Gastrocnemius medialis (tissue), 4 donors: ENCODE measurements at regions not wholly inside any gene's neighbourhood (a gene's known extent, or its start where the extent isn't known, plus 50 kb on each side); places are given as distances from the start of the nearest gene placed in this dataset.

Experiments used
- ATAC-seq, 2 donors: fragments of 150-250 bp; one replicate each; pipeline ENCODE4 v1.9.1; 2016
- DNase-seq, 2 donors: peaks; one replicate each; pipeline ENCODE4 v3.0.0-alpha.2; 2019
- H3K27ac ChIP-seq, 4 donors: fragments of 200-600 bp; sonication (generic); 1 replicate in 1 of 4; 2 replicates in 3 of 4; pipeline ENCODE4 v1.5.1; 2016 to 2018; ENCODE audit warnings: mild to moderate bottlenecking in 2 of 4, moderate library complexity in 1 of 4
- H3K27me3 ChIP-seq, 3 donors: fragments of 200-600 bp; sonication (generic) in 2 of 3; 1 replicate in 1 of 3; 2 replicates in 2 of 3; pipeline versions ENCODE4 v1.5.1 to v1.6.0; 2016 to 2019; ENCODE audit warnings: mild to moderate bottlenecking in 1 of 3, moderate library complexity in 1 of 3
- H3K36me3 ChIP-seq, 2 donors: fragments of 200-600 bp; sonication (generic) in 1 of 2; one replicate each; pipeline ENCODE4 v1.5.1; 2017 to 2018
- H3K4me1 ChIP-seq, 2 donors: fragments of 200-600 bp; sonication (generic) in 1 of 2; one replicate each; pipeline ENCODE4 v1.5.1; 2016 to 2017; ENCODE audit warnings: mild to moderate bottlenecking in 2 of 2
- H3K4me3 ChIP-seq, 4 donors: fragments of 200-600 bp; sonication (generic) in 3 of 4; 1 replicate in 1 of 4; 2 replicates in 3 of 4; pipeline ENCODE4 v1.5.1; 2016 to 2019; ENCODE audit warnings: mild to moderate bottlenecking in 2 of 4
- H3K9me3 ChIP-seq, 3 donors: fragments of 200-600 bp; sonication (generic) in 2 of 3; 1 replicate in 1 of 3; 2 replicates in 2 of 3; pipeline ENCODE4 v1.5.1; 2016 to 2019
- POLR2A ChIP-seq, 2 donors: fragments of 450-650 bp; IDR thresholded peaks; one replicate each; pipeline ENCODE4 v1.6.1; 2017; ENCODE audit warnings: antibody characterized with exemption in 2 of 2, mild to moderate bottlenecking in 2 of 2, moderate library complexity in 2 of 2
- in situ Hi-C, 4 donors: fragments of 200-750 bp; cut with MboI; loops; one replicate each; pipeline versions ENCODE4 v1.15.0 to v1.8.0; 2017; ENCODE audit warnings: low sequenced_read_pairs in 4 of 4
- intact Hi-C: fragments of 100-400 bp; cut with DNase I; formaldehyde crosslinking; loops from one replicate; pipeline ENCODE4 v1.15.1; 2023; ENCODE audit warnings: low total_unique reads
- TF ChIP-seq, protein P1 (sequence below), 5 experiments: fragments of 450-650 bp in 3 of 5; fragments of 200-600 bp in 2 of 5; sonication (generic) in 2 of 5; IDR thresholded peaks in 4 of 5; conservative IDR thresholded peaks in 1 of 5; 1 replicate in 4 of 5; 2 replicates in 1 of 5; pipeline ENCODE4 v1.5.1; 2016 to 2019; ENCODE audit warnings: antibody characterized with exemption in 5 of 5, mild to moderate bottlenecking in 3 of 5, moderate library complexity in 3 of 5

DNA sequence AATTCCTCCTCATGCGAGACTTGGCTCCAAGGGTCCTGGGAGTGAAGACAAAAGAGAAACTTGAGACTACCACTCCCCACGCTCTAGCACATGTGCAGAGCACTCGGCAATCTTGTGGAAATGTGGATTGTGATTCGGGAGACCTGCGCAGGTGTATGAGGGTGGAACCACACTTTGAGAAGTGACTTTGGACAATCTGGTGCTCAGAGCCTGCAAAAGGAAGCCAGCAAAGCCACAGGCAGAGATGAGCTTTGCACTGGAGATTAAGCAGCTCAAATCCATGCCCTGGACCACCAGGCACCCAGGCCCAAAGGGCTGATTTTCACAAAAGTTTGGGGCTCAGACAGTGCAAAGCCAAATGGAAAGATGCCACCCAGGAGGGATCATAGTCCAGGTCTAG, 162.5 kb upstream of the TSHZ3 start:
- in situ Hi-C loops (no loop called here), intact Hi-C loops (no loop called here)
- Histone ChIP-seq H3K27me3 (no peaks in the 10 kb centered on the region), H3K4me1 (no peaks in the 10 kb centered on the region), H3K27ac (no peak overlapping the region), H3K4me3 (no peak overlapping the region), H3K36me3 (no peaks in the 10 kb centered on the region), H3K9me3 (no peaks in the 10 kb centered on the region)
- DNase-seq (no peak), ATAC-seq (no peak)
- TF ChIP-seq, protein P1, sequence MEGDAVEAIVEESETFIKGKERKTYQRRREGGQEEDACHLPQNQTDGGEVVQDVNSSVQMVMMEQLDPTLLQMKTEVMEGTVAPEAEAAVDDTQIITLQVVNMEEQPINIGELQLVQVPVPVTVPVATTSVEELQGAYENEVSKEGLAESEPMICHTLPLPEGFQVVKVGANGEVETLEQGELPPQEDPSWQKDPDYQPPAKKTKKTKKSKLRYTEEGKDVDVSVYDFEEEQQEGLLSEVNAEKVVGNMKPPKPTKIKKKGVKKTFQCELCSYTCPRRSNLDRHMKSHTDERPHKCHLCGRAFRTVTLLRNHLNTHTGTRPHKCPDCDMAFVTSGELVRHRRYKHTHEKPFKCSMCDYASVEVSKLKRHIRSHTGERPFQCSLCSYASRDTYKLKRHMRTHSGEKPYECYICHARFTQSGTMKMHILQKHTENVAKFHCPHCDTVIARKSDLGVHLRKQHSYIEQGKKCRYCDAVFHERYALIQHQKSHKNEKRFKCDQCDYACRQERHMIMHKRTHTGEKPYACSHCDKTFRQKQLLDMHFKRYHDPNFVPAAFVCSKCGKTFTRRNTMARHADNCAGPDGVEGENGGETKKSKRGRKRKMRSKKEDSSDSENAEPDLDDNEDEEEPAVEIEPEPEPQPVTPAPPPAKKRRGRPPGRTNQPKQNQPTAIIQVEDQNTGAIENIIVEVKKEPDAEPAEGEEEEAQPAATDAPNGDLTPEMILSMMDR (IDR thresholded peaks at IDR 0.05 in 4 of 5, conservative IDR thresholded peaks at IDR 0.05 in 1 of 5) = no peak
- no peak for TF ChIP-seq POLR2A (IDR thresholded peaks at IDR 0.05)

DNA sequence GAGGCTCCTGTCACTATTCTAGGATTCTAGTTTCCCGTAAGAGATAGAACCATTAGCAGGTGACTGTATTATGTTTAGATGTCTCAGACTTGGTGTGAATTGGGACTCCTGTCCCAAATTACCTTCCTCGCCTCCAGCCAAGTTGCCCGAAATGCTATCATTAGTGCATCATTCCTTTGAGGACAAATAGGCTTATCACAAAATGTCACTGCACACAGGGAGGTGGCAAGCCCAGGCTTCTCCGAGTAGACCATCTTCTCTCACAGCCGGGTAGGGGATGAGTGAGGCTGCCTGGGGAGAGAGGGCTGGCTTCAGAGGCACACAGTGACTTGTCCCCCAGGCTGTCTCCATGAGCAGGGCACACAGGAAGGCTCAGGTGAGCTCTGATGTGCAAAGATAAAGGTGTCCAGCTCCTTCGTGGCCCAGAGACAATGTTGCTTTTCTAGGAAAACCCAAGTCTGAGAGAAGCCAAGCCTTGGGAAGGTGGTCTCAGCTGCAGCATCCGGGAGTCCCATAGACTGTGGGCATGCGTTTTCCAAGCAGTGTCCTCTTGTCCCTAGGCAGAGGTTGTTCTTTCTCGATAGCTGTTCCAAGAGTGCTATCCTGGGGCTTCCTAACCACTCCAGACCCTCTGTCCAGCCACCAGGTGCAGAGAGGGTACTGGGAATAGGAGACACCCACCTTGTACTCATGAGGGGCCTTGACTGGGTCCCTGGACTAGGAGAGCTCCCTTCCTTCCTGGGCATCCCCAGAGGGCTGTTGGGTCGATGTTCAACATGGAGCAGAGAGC, 163.1 kb upstream of the TSHZ3 start:
- intact Hi-C loops = no loop called here

DNA sequence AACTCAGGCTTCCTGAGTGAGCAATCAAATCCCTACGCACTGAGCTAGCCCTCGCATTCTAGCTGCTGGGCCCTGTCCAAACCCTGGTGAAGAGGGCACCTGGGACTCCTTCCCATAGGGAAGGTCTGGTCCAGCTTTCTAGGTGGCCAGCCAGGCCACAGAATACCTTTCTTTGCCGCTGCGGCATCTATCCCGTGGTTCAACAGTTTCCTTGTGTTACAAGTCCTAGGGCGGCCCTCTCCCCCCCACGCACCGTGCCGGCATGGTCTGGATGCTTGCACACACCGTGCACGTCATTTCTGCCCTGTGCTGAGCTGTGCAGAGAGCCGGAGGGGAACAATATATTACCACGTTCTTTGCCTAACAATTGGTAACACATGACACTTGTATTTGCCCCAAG, 164.6 kb upstream of the TSHZ3 start:
- no peaks in the 10 kb centered on the region for H3K4me1 ChIP-seq
- no peak for TF ChIP-seq POLR2A (IDR thresholded peaks at IDR 0.05)
- TF ChIP-seq, protein P1 (IDR thresholded peaks at IDR 0.05 in 4 of 5, conservative IDR thresholded peaks at IDR 0.05 in 1 of 5) = no peak
- ATAC-seq (no peak), DNase-seq (no peak)
- no peak overlapping the region for H3K27ac ChIP-seq
- no peak overlapping the region for H3K4me3 ChIP-seq
- H3K9me3 ChIP-seq = no peaks in the 10 kb centered on the region
- H3K27me3 ChIP-seq = no peaks in the 10 kb centered on the region
- H3K36me3 ChIP-seq = no peaks in the 10 kb centered on the region
- intact Hi-C loops = no loop called here
- in situ Hi-C loops = no loop called here

More for the DNA sequence above, 163.1 kb upstream of the TSHZ3 start:
- Histone ChIP-seq H3K4me1 (no peaks in the 10 kb centered on the region), H3K36me3 (no peaks in the 10 kb centered on the region), H3K4me3 (no peak overlapping the region), H3K27me3 (no peaks in the 10 kb centered on the region), H3K27ac (no peak overlapping the region), H3K9me3 (no peaks in the 10 kb centered on the region)
- TF ChIP-seq, protein P1 (IDR thresholded peaks at IDR 0.05 in 4 of 5, conservative IDR thresholded peaks at IDR 0.05 in 1 of 5) = no peak
- TF ChIP-seq POLR2A (IDR thresholded peaks at IDR 0.05) = no peak
- ATAC-seq = no peak
- no peak for DNase-seq
- in situ Hi-C loops = no loop called here

DNA sequence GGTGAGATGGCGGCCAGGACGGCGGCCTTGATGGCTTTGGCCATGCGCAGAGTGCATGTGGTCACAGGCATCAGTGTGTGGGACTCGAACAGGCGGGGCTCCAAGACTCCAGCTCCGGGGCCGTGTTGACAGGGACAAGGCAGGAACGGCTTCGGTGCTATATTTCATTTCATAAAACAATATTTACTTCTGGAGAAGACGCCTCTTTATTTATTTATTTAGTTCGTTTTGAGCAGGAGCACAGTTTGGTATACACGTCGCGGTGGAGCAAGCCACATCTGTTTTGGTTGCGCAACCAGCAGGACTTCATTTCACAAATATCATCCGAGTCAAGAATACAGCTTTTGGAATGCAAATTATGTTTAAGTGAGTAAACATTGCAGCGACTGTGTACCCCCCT, 166.7 kb upstream of the TSHZ3 start:
- Histone ChIP-seq H3K27me3 (no peaks in the 10 kb centered on the region), H3K4me1 (no peaks in the 10 kb centered on the region), H3K4me3 (no peak overlapping the region), H3K9me3 (peaks cover 0 to 10% (median 0%) of the 10 kb centered on the region in 3 donors), H3K36me3 (no peaks in the 10 kb centered on the region), H3K27ac (no peak overlapping the region)
- no peak for TF ChIP-seq POLR2A (IDR thresholded peaks at IDR 0.05)
- TF ChIP-seq, protein P1 (IDR thresholded peaks at IDR 0.05 in 4 of 5, conservative IDR thresholded peaks at IDR 0.05 in 1 of 5) = no peak
- intact Hi-C loops = no loop called here
- in situ Hi-C loops = no loop called here
- DNase-seq (no peak), ATAC-seq (no peak)
